A549 (cell line): ENCODE measurements at regions not wholly inside any gene's neighbourhood (a gene's known extent, or its start where the extent isn't known, plus 50 kb on each side); places are given as distances from the start of the nearest gene placed in this dataset.
"Not testable (repeated sequence)": the region's sequence is repeated elsewhere in the genome, so short reads cannot be mapped to it uniquely, and the experiment has no call there.

Experiments
- ATAC-seq, 2 experiments: fragments of 200-7000 bp in 1 of 2; fragments of >200 bp in 1 of 2; cut with Nextera tagmentation in 1 of 2; cut with Tn5 transposase in 1 of 2; 3 replicates each; pipeline versions ENCODE4 v1.8.0 to v1.9.1; 2018 to 2020; ENCODE audit warnings: mild to moderate bottlenecking in 1 of 2, moderate library complexity in 1 of 2
- CTCF ChIA-PET: fragments of 300-600 bp; sonication (Branson Sonifier 250); formaldehyde crosslinking; extraction: SDS; loops from one replicate; lab custom pipeline; 2021; ENCODE audit warnings: antibody characterized with exemption, inconsistent platforms; lab: Yijun Ruan, JAX
- POLR2A ChIA-PET: fragments of 350-600 bp; formaldehyde crosslinking; extraction: SDS; loops from one replicate; lab custom pipeline; 2021; ENCODE audit warnings: antibody characterized with exemption, inconsistent platforms; lab: Yijun Ruan, JAX
- DNase-seq, 2 experiments: peaks; one replicate each; pipeline versions ENCODE4 v3.0.0 to v3.0.0-alpha.2; 2011 to 2016; ENCODE audit warnings: low read depth in 1 of 2, low spot score in 1 of 2
- FAIRE-seq: peaks from 2 replicates; lab custom pipeline; 2011; peaks lifted over from hg19 to GRCh38; lab: Jason Lieb, UNC
- H3K27ac ChIP-seq, 2 experiments: fragments of >200 bp; sonication (Bioruptor Twin); formaldehyde crosslinking; 3 replicates each; pipeline ENCODE4 v1.5.1; 2016 to 2017
- H3K4me1 ChIP-seq: fragments of >200 bp; sonication (Bioruptor Twin); formaldehyde crosslinking; 3 replicates; pipeline ENCODE4 v1.6.1; 2016
- H3K4me2 ChIP-seq: fragments of >200 bp; sonication (Bioruptor Twin); formaldehyde crosslinking; 3 replicates; pipeline ENCODE4 v1.6.1; 2016
- H3K4me3 ChIP-seq: fragments of >200 bp; sonication (Bioruptor Twin); formaldehyde crosslinking; 3 replicates; pipeline ENCODE4 v1.5.1; 2016
- H3K9me3 ChIP-seq: fragments of >200 bp; sonication (Bioruptor Twin); formaldehyde crosslinking; 3 replicates; pipeline ENCODE4 v1.6.1; 2016
- ATOH8 ChIP-seq: fragments of 250-450 bp; sonication (Bioruptor Pico); IDR thresholded peaks from 2 replicates; pipeline ENCODE4 v1.5.0; 2020; ENCODE audit warnings: low read depth, mild to moderate bottlenecking, moderate library complexity
- BCL3 ChIP-seq: fragments of >200 bp; sonication (Bioruptor Twin); formaldehyde crosslinking; IDR thresholded peaks from 3 replicates; pipeline ENCODE4 v1.6.1; 2016
- CBX2 ChIP-seq: fragments of 200-600 bp; sonication (generic); IDR thresholded peaks from 2 replicates; pipeline ENCODE4 v1.6.1; 2016; ENCODE audit warnings: low read depth, mild to moderate bottlenecking, borderline replicate concordance
- CEBPB ChIP-seq, 2 experiments: fragments of >200 bp in 1 of 2; sonication (Bioruptor Twin) in 1 of 2; formaldehyde crosslinking in 1 of 2; IDR thresholded peaks; 2 replicates each; pipeline ENCODE4 v1.6.1; 2012 to 2016
- CHD2 ChIP-seq: fragments of 150-350 bp; IDR thresholded peaks from 2 replicates; pipeline ENCODE4 v1.6.1; 2014; ENCODE audit warnings: low read length; ENCODE audit not compliant: partially characterized antibody
- EHF ChIP-seq: fragments of 250-450 bp; sonication (Bioruptor Pico); IDR thresholded peaks from 2 replicates; pipeline ENCODE4 v1.5.0; 2020; ENCODE audit warnings: mild to moderate bottlenecking
- ESRRA ChIP-seq: fragments of 150-350 bp; IDR thresholded peaks from 2 replicates; pipeline ENCODE4 v1.6.1; 2014; ENCODE audit warnings: mild to moderate bottlenecking, low read length, borderline replicate concordance
- HEYL ChIP-seq: fragments of 250-450 bp; sonication (Bioruptor Pico); IDR thresholded peaks from 2 replicates; pipeline ENCODE4 v1.8.0; 2021; ENCODE audit warnings: mild to moderate bottlenecking, moderate library complexity
- HOXA7 ChIP-seq: fragments of 250-450 bp; sonication (Bioruptor Pico); IDR thresholded peaks from 2 replicates; pipeline ENCODE4 v1.5.0; 2020; ENCODE audit warnings: mild to moderate bottlenecking, moderate library complexity
- KDM5A ChIP-seq: fragments of 200-600 bp; sonication (generic); IDR thresholded peaks from 2 replicates; pipeline ENCODE4 v1.6.1; 2016; ENCODE audit warnings: antibody characterized with exemption, mild to moderate bottlenecking
- MAFK ChIP-seq: fragments of 450-650 bp; IDR thresholded peaks from 2 replicates; pipeline ENCODE4 v1.6.1; 2014; ENCODE audit not compliant: partially characterized antibody
- MAX ChIP-seq: IDR thresholded peaks from 2 replicates; pipeline ENCODE4 v1.6.1; 2012
- POLR2A ChIP-seq: IDR thresholded peaks from 2 replicates; pipeline ENCODE4 v1.6.1; 2012; ENCODE audit warnings: mild to moderate bottlenecking, low read length
- RCOR1 ChIP-seq: fragments of 150-350 bp; IDR thresholded peaks from 2 replicates; pipeline ENCODE4 v1.6.1; 2014; ENCODE audit warnings: antibody characterized with exemption, low read length, low read depth
- REST ChIP-seq: fragments of 200-600 bp; sonication (generic); IDR thresholded peaks from 2 replicates; pipeline ENCODE4 v1.6.1; 2016; ENCODE audit warnings: antibody characterized with exemption, mild to moderate bottlenecking, moderate library complexity
- RFX5 ChIP-seq: fragments of 450-650 bp; IDR thresholded peaks from 2 replicates; pipeline ENCODE4 v1.7.1; 2014; ENCODE audit warnings: antibody characterized with exemption, mild to moderate bottlenecking, moderate library complexity
- RNF2 ChIP-seq: fragments of 200-600 bp; sonication (generic); IDR thresholded peaks from 2 replicates; pipeline ENCODE4 v1.6.1; 2016; ENCODE audit warnings: low read depth, mild to moderate bottlenecking, antibody characterized with exemption, moderate library complexity, borderline replicate concordance
- TP53 ChIP-seq: fragments of 250-450 bp; sonication (Bioruptor Pico); IDR thresholded peaks from 2 replicates; pipeline ENCODE4 v1.5.0; 2021; ENCODE audit warnings: mild to moderate bottlenecking, moderate library complexity
- ZC3H11A ChIP-seq: fragments of 450-650 bp; IDR thresholded peaks from 2 replicates; pipeline ENCODE4 v1.6.1; 2014; ENCODE audit warnings: antibody characterized with exemption, mild to moderate bottlenecking
- ZFP36 ChIP-seq: fragments of 450-650 bp; IDR thresholded peaks from 2 replicates; pipeline ENCODE4 v1.6.1; 2014; ENCODE audit warnings: borderline replicate concordance; ENCODE audit not compliant: partially characterized antibody
- ZSCAN20 ChIP-seq: fragments of 250-450 bp; sonication (Bioruptor Pico); IDR thresholded peaks from 2 replicates; pipeline ENCODE4 v1.8.0; 2022; ENCODE audit warnings: mild to moderate bottlenecking, moderate library complexity
- WGBS: methylation state at CpG from one replicate; pipeline ENCODE4 v1.1.6; 2017; ENCODE audit errors: missing lambda C conversion rate; 5-methylcytosine and 5-hydroxymethylcytosine counted together

GRCh38 chr16:26860506-26860905, 206.2 kb upstream of the C16orf82 start:
- no peak for FAIRE-seq
- ChIA-PET POLR2A (no interaction called here), CTCF (no interaction called here)
- TF ChIP-seq CHD2 (no peak), TP53 (CRISPR knock-in tag) (no peak), ZC3H11A (no peak), RCOR1 (no peak)
- no peak for DNase-seq
- Histone ChIP-seq H3K4me1 (no peaks in the 10 kb centered on the region), H3K4me3 (no peak overlapping the region), H3K27ac (no peak overlapping the region), H3K4me2 (no peak overlapping the region), H3K9me3 (no peaks in the 10 kb centered on the region)
- WGBS: 6% methylated on average over 1 of the region's 1 CpG
- ATAC-seq: no peak

- H3K4me3 ChIP-seq: no peak overlapping the region
- TF ChIP-seq BCL3: no peak
- no peak for TF ChIP-seq CBX2
- no peak for TF ChIP-seq RFX5
- TF ChIP-seq EHF (CRISPR knock-in tag): no peak
- no peak for TF ChIP-seq KDM5A
- TF ChIP-seq ATOH8 (CRISPR knock-in tag): no peak
- TF ChIP-seq ZFP36: no peak
- TF ChIP-seq HOXA7 (CRISPR knock-in tag): no peak
- no peak for TF ChIP-seq RCOR1
- no peak for TF ChIP-seq HEYL
- TF ChIP-seq REST: no peak
- no peak for TF ChIP-seq MAFK
- no peak for TF ChIP-seq MAX
- no peak for TF ChIP-seq CEBPB (IDR thresholded peaks at IDR 0.05)
- TF ChIP-seq POLR2A: no peak
- TF ChIP-seq ESRRA: no peak
- no peak for TF ChIP-seq ZSCAN20 (CRISPR knock-in tag)
- TF ChIP-seq RNF2: no peak
- no peak overlapping the region for H3K4me2 ChIP-seq
- no peak overlapping the region for H3K27ac ChIP-seq
- H3K4me1 ChIP-seq: no peaks in the 10 kb centered on the region
- H3K9me3 ChIP-seq: no peaks in the 10 kb centered on the region
- no peak for FAIRE-seq
- no peak for ATAC-seq
- ChIA-PET POLR2A (no interaction called here), CTCF (no interaction called here)
- DNase-seq: no peak
- WGBS: 2% methylated on average over 3 of the region's 3 CpGs
Observed at GRCh38 chr16:26863931-26864330, 202.8 kb upstream of the C16orf82 start.

- H3K4me3 ChIP-seq, FAIRE-seq, H3K4me1 ChIP-seq, H3K9me3 ChIP-seq, CTCF ChIA-PET, ATAC-seq, H3K4me2 ChIP-seq, DNase-seq, H3K27ac ChIP-seq, POLR2A ChIA-PET: not testable (repeated sequence)
- 2% methylated on average over 5 of the region's 5 CpGs for WGBS
Observed at GRCh38 chr16:26874318-26874717, 192.4 kb upstream of the C16orf82 start.
